Kidney (tissue), 13 donors: ENCODE measurements at regions not wholly inside any gene's neighbourhood (a gene's known extent, or its start where the extent isn't known, plus 50 kb on each side); places are given as distances from the start of the nearest gene placed in this dataset.

Experiments used
- DNase-seq, 5 donors: peaks; one replicate each; pipeline ENCODE4 v3.0.0-alpha.2; 2013 to 2020
- FAIRE-seq: peaks from 2 replicates; lab custom pipeline; 2012; peaks lifted over from hg19 to GRCh38; lab: Jason Lieb, UNC
- H3K27ac ChIP-seq, 2 donors: one replicate each; pipeline ENCODE4 v1.7.0; 2013; ENCODE audit warnings: low read depth in 2 of 2, low read length in 2 of 2, inconsistent platforms in 1 of 2
- H3K27me3 ChIP-seq: one replicate; pipeline ENCODE4 v1.7.1; 2013; ENCODE audit warnings: low read length, inconsistent platforms; ENCODE audit not compliant: control insufficient read depth, insufficient read depth
- H3K36me3 ChIP-seq, 3 donors: one replicate each; pipeline versions ENCODE4 v1.7.0 to v1.7.1; 2013; ENCODE audit warnings: low read length in 3 of 3, control low read depth in 1 of 3, inconsistent platforms in 1 of 3; ENCODE audit not compliant: insufficient read depth in 3 of 3, control insufficient read depth in 2 of 3
- H3K4me1 ChIP-seq, 3 donors: one replicate each; pipeline versions ENCODE4 v1.7.0 to v1.7.1; 2013; ENCODE audit warnings: low read length in 3 of 3, inconsistent platforms in 1 of 3, low read depth in 1 of 3; ENCODE audit not compliant: control insufficient read depth in 2 of 3, insufficient read depth in 2 of 3
- H3K4me3 ChIP-seq, 3 donors: one replicate each; pipeline versions ENCODE4 v1.7.0 to v1.8.1; 2013; ENCODE audit warnings: low read length in 3 of 3, control low read depth in 1 of 3, inconsistent platforms in 1 of 3
- H3K9ac ChIP-seq, 3 donors: one replicate each; pipeline versions ENCODE4 v1.7.0 to v1.7.1; 2013; ENCODE audit warnings: low read length in 3 of 3, control low read depth in 1 of 3, inconsistent platforms in 1 of 3
- H3K9me3 ChIP-seq, 3 donors: one replicate each; pipeline versions ENCODE4 v1.7.0 to v1.7.1; 2013; ENCODE audit warnings: low read length in 3 of 3, control low read depth in 1 of 3, inconsistent platforms in 1 of 3; ENCODE audit not compliant: control insufficient read depth in 2 of 3, insufficient read depth in 1 of 3
- CTCF ChIP-seq: IDR thresholded peaks from 3 replicates; pipeline ENCODE4 v1.5.1; 2012; ENCODE audit warnings: mild to moderate bottlenecking, moderate library complexity, borderline replicate concordance; ENCODE audit not compliant: insufficient read depth; ENCODE audit errors: extremely low read depth
- intact Hi-C: fragments of 100-400 bp; cut with DNase I; formaldehyde crosslinking; loops from one replicate; pipeline ENCODE4 v1.11.1; 2022
- donor health status: control.
- donor health status: control.
- donor health status: control.
- donor health status: control.
- donor health status: control.
- donor health status: DM: yes; HTN: yes; CAD: no.
- donor health status: Normal renal cell carcinoma (clear cell type).

- no peak overlapping the region for H3K9ac ChIP-seq
- intact Hi-C loops = no loop called here
- no peak for TF ChIP-seq CTCF
- no peaks in the 10 kb centered on the region for H3K27me3 ChIP-seq
- no peak for FAIRE-seq
- H3K4me3 ChIP-seq = no peak overlapping the region
- H3K9me3 ChIP-seq = peaks cover 0 to 23% (median 0%) of the 10 kb centered on the region in 3 donors
- no peaks in the 10 kb centered on the region for H3K4me1 ChIP-seq
- no peaks in the 10 kb centered on the region for H3K36me3 ChIP-seq
- no peak for DNase-seq
- no peak overlapping the region for H3K27ac ChIP-seq
These were observed 218.2 kb downstream of the BCHE start for GRCh38 chr3:165619069-165619468.

DNA sequence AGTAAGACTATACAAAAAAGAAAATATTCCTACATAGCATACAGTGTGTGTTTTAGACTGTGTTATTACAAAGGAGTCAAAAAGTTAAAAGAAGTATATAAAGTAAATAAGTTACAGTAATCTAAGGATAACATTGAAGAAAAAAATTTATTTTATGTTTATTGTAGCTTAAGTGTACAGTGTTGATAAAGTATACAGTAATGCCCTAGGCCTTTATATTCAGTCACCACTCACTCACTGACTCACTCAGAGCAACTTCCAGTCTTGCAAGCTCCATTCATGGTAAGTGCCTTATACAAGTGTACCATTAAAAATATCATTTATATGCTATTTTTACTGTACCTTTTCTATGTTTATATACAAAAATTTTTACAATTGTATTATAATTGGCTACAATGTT is 220.1 kb downstream of the BCHE start:
- no peaks in the 10 kb centered on the region for H3K36me3 ChIP-seq
- H3K27ac ChIP-seq = no peak overlapping the region
- peaks cover 0 to 10% (median 0%) of the 10 kb centered on the region in 3 donors for H3K9me3 ChIP-seq
- H3K4me3 ChIP-seq = no peak overlapping the region
- no peak for DNase-seq
- no peaks in the 10 kb centered on the region for H3K4me1 ChIP-seq
- no peak for FAIRE-seq
- H3K9ac ChIP-seq = no peak overlapping the region
- H3K27me3 ChIP-seq = no peaks in the 10 kb centered on the region
- no peak for TF ChIP-seq CTCF
- intact Hi-C loops = no loop called here

DNA sequence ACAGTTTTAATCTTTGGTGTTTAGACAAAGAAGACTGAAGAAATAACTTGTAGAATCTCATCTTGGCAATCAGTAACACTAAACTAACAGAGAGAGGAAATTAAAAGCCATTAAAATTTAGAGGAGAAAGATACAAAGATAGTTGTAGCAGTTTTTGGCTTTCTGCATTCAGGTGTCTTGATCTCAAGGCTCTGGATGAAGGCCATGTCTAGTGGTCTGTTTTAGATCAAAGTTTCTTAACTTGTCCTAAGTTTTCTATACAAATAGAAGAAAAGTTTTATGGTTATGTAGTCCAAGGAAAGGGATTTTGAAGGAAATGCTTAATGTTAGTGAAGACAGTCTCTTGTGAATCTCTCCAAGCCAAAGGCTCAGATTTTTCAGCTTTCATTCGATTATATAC is 222.9 kb downstream of the BCHE start:
- H3K9ac ChIP-seq = no peak overlapping the region
- no peaks in the 10 kb centered on the region for H3K4me1 ChIP-seq
- DNase-seq (no peak), FAIRE-seq (no peak)
- no peaks in the 10 kb centered on the region for H3K9me3 ChIP-seq
- intact Hi-C loops = no loop called here
- no peak for TF ChIP-seq CTCF
- H3K36me3 ChIP-seq = no peaks in the 10 kb centered on the region
- no peak overlapping the region for H3K4me3 ChIP-seq
- no peaks in the 10 kb centered on the region for H3K27me3 ChIP-seq
- H3K27ac ChIP-seq = no peak overlapping the region

DNA sequence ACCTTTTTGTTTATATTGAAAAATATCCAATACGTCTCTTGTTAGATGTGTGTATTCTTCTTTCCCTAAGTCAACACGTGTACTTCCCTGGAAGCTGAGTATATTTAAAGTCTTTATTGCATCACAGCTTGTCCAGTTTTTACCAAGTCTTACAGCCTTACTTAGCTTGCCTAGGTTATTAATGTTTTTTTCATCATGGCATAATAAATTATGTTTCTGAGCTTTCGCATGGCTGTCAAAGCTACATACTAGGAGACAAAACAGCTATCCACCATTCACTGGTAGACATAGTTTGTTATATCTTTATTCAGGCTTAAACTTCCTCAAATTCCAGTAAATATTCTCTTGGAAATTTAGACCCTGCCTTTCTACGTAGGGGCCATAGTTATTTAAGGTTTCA is 224.2 kb downstream of the BCHE start:
- H3K27ac ChIP-seq = no peak overlapping the region
- intact Hi-C loops = no loop called here
- DNase-seq (no peak), FAIRE-seq (no peak)
- H3K9me3 ChIP-seq = no peaks in the 10 kb centered on the region
- no peaks in the 10 kb centered on the region for H3K36me3 ChIP-seq
- H3K27me3 ChIP-seq = no peaks in the 10 kb centered on the region
- H3K4me3 ChIP-seq = no peak overlapping the region
- no peak for TF ChIP-seq CTCF
- no peak overlapping the region for H3K9ac ChIP-seq
- H3K4me1 ChIP-seq = no peaks in the 10 kb centered on the region
